CD4-positive, CD25-positive, alpha-beta regulatory T cell (primary cell): ENCODE measurements at regions not wholly inside any gene's neighbourhood (a gene's known extent, or its start where the extent isn't known, plus 50 kb on each side); places are given as distances from the start of the nearest gene placed in this dataset.
"Not testable (repeated sequence)": the region's sequence is repeated elsewhere in the genome, so short reads cannot be mapped to it uniquely, and the experiment has no call there.

Experiments used
- ATAC-seq, 2 donors: fragments of 150-1000 bp; cut with Tn5 transposase; one replicate each; pipeline ENCODE4 v1.10.0; 2021; ENCODE audit warnings: low read depth in 2 of 2, moderate number of reproducible peaks in 2 of 2, moderate library complexity in 1 of 2
- DNase-seq, 3 donors: peaks; one replicate each; pipeline versions ENCODE4 v3.0.0 to v3.0.0-alpha.2; 2012 to 2022; ENCODE audit warnings: mixed read lengths in 1 of 3
- H3K27ac ChIP-seq: one replicate; pipeline ENCODE4 v1.7.0; 2013; ENCODE audit warnings: mild to moderate bottlenecking, low read length; ENCODE audit not compliant: insufficient read depth, poor library complexity, severe bottlenecking
- H3K27me3 ChIP-seq: one replicate; pipeline ENCODE4 v1.7.0; 2013; ENCODE audit warnings: low read length; ENCODE audit not compliant: control insufficient read depth, insufficient read depth
- H3K36me3 ChIP-seq: one replicate; pipeline ENCODE4 v1.7.0; 2013; ENCODE audit warnings: mild to moderate bottlenecking, low read length, moderate library complexity; ENCODE audit not compliant: control insufficient read depth, insufficient read depth
- H3K4me1 ChIP-seq: 2 replicates; pipeline ENCODE4 v1.7.0; 2013; ENCODE audit warnings: mild to moderate bottlenecking, low read length; ENCODE audit not compliant: insufficient read depth, control insufficient read depth, poor library complexity, severe bottlenecking
- H3K4me3 ChIP-seq: one replicate; pipeline ENCODE4 v1.7.0; 2013; ENCODE audit warnings: low read depth, mild to moderate bottlenecking, low read length, moderate library complexity
- H3K9me3 ChIP-seq, 2 experiments: 1 replicate in 1 of 2; 2 replicates in 1 of 2; pipeline ENCODE4 v1.7.0; 2013; ENCODE audit warnings: low read length in 2 of 2, mild to moderate bottlenecking in 1 of 2, moderate library complexity in 1 of 2; ENCODE audit not compliant: control insufficient read depth in 2 of 2
- H3K27ac Mint-ChIP-seq, 3 donors: one replicate each; pipeline ENCODE4 v1.8.0; 2020 to 2022; ENCODE audit warnings: mild to moderate bottlenecking in 3 of 3, mixed read lengths in 3 of 3, moderate library complexity in 2 of 3
- H3K27me3 Mint-ChIP-seq: one replicate; pipeline ENCODE4 v1.8.0; 2022; ENCODE audit warnings: mild to moderate bottlenecking, mixed read lengths
- H3K36me3 Mint-ChIP-seq: one replicate; pipeline ENCODE4 v1.8.0; 2020; ENCODE audit warnings: mixed read lengths
- H3K4me1 Mint-ChIP-seq, 4 donors: one replicate each; pipeline ENCODE4 v1.8.0; 2020 to 2022; ENCODE audit warnings: mixed read lengths in 4 of 4, mild to moderate bottlenecking in 1 of 4
- H3K4me3 Mint-ChIP-seq, 4 donors: one replicate each; pipeline ENCODE4 v1.8.0; 2020 to 2022; ENCODE audit warnings: mild to moderate bottlenecking in 4 of 4, mixed read lengths in 4 of 4, moderate library complexity in 3 of 4
- H3K9me3 Mint-ChIP-seq, 7 donors: one replicate each; pipeline ENCODE4 v1.8.0; 2020 to 2022; ENCODE audit warnings: mixed read lengths in 7 of 7, mild to moderate bottlenecking in 3 of 7, moderate library complexity in 2 of 7

DNA sequence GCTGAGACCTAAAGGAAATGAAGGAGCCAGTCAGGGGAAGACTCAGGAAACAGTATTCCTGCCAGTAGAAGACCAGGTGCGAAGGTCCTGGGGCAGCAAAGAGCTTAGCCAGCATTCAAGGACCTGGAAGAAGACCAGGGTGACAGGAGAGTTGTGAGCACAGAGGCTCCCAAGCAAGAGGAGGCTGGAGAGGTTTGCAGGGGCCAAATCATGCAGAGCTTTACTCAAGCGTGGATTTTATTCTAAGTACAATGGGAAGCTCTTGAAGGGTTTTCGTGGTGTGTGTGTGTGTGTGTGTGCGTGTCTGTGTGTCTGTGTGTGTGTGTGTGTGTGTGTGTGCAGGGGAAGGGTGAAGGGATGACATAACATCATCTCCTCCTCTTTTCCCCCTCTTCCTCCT is 200.7 kb upstream of the IRF2BP2 start:
- not testable (repeated sequence) for H3K9me3 Mint-ChIP-seq, H3K9me3 ChIP-seq, DNase-seq, H3K27ac Mint-ChIP-seq, H3K4me1 Mint-ChIP-seq, H3K27me3 Mint-ChIP-seq, H3K27me3 ChIP-seq, ATAC-seq, H3K4me3 ChIP-seq, H3K4me1 ChIP-seq, H3K4me3 Mint-ChIP-seq, H3K36me3 Mint-ChIP-seq, H3K36me3 ChIP-seq, H3K27ac ChIP-seq

DNA sequence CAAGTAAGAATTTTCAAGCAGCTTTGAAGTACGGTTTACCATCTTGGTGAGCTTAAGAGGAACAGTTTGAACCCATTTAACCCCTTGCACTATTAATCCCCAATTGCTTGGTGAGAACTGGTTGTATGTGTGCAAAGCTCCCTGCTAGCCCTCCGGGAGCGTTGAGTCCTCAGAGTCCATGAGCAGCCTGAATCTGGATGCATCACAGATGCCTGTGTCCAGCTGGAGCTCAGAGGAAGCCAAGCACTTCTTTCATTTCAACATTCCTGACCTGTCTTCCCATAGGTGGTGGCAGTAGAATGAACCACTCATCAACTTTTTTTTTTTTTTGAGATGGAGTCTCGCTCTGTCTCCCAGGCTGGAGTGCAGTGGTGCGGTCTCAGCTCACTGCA is 199.9 kb upstream of the IRF2BP2 start:
- not testable (repeated sequence) for H3K36me3 ChIP-seq, H3K9me3 ChIP-seq, H3K4me3 ChIP-seq, H3K4me1 ChIP-seq, H3K27me3 Mint-ChIP-seq, DNase-seq, H3K4me3 Mint-ChIP-seq, H3K27me3 ChIP-seq, H3K36me3 Mint-ChIP-seq, H3K4me1 Mint-ChIP-seq, ATAC-seq, H3K9me3 Mint-ChIP-seq, H3K27ac Mint-ChIP-seq, H3K27ac ChIP-seq

DNA sequence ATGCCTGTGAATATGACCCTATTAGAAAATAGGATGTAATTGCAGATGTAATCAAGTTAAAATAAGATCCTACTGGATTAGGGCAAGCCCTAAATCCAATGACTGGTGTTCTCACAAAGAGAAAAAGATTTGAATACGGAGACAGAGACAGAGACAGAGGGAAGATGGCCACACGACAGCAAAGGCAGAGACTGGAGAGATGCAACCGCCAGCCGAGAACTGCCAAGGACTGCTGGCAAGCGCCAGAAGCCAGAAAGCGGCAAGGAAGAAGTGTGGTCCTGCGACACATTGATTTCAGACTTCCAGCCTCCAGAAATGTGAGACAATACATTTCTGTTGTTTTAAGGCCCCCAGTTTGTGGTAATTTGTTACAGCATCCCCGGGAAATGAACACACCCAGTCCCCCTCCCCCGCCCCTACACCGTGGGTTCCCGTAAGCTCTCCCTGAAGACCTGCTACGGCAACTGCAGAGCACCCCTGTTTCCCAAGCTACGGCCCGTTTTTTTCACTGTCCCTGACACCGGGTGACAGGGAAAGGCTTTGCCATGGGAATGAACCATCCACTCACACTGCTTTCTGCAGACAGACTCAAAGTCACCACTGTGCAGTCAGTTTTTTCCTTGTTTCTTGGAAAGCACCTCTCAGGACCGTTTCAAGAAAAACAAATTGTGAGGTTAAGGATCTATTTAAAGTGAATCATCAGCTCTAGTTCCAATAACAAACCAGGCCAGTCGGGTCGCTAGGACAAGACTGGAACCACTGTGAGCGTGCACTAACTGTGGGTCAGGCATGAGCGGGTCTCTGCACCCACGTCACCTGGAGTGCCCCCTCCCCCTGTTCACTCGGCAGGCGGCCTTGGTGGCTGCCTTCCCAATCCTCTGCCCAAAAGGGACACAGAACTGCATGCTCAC is 199.2 kb upstream of the IRF2BP2 start:
- not testable (repeated sequence) for H3K27ac Mint-ChIP-seq, H3K36me3 ChIP-seq, H3K4me1 ChIP-seq, H3K27ac ChIP-seq, ATAC-seq, H3K9me3 Mint-ChIP-seq, H3K9me3 ChIP-seq, H3K4me3 Mint-ChIP-seq, DNase-seq, H3K36me3 Mint-ChIP-seq, H3K4me1 Mint-ChIP-seq, H3K4me3 ChIP-seq, H3K27me3 Mint-ChIP-seq, H3K27me3 ChIP-seq

DNA sequence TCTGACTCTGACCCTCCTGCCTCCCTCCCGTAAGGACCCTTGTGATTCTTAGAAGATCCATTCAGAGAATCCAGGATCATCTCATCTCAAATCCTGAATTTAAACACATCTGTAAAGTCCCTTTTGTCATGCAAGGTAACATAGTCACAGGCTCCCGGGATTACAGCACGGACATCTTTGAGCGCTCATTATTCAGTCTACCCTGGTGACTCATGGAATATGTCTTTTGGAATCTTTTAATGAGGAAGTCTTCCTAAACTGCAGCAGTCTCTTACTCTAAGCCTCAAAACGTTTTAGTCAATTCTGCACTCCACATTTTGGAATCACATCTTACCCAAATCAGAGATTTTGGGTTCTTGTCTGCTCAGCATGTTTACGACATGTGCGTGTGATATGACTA is 198.5 kb upstream of the IRF2BP2 start:
- not testable (repeated sequence) for H3K9me3 Mint-ChIP-seq, H3K4me1 ChIP-seq, H3K4me1 Mint-ChIP-seq, H3K27me3 ChIP-seq, DNase-seq, H3K36me3 ChIP-seq, H3K27me3 Mint-ChIP-seq, H3K4me3 ChIP-seq, H3K36me3 Mint-ChIP-seq, ATAC-seq, H3K9me3 ChIP-seq, H3K4me3 Mint-ChIP-seq, H3K27ac ChIP-seq, H3K27ac Mint-ChIP-seq

DNA sequence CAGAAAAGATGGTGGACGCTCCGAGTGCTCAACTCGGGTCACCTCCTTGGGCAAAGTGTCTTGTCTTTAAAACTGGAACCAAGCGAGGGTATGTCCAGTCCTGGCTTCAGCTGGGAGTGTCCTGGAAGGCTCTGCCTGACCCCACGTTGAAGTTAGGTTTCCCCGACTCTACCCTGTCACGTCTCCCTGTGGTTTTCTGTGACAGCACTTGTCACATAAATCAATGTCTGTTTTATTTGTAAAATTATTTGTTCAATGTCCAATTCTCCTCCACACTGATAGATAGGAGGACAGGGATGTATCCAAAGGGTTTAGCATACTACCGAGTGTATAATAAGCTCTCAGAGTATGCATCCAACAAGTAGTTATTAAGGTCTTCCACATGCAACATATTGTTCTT is 197.7 kb upstream of the IRF2BP2 start:
- not testable (repeated sequence) for H3K27me3 Mint-ChIP-seq, H3K36me3 ChIP-seq, H3K27me3 ChIP-seq, H3K36me3 Mint-ChIP-seq, H3K4me3 ChIP-seq, H3K27ac Mint-ChIP-seq, DNase-seq, H3K9me3 ChIP-seq, H3K4me1 Mint-ChIP-seq, H3K27ac ChIP-seq, ATAC-seq, H3K4me1 ChIP-seq, H3K9me3 Mint-ChIP-seq, H3K4me3 Mint-ChIP-seq

DNA sequence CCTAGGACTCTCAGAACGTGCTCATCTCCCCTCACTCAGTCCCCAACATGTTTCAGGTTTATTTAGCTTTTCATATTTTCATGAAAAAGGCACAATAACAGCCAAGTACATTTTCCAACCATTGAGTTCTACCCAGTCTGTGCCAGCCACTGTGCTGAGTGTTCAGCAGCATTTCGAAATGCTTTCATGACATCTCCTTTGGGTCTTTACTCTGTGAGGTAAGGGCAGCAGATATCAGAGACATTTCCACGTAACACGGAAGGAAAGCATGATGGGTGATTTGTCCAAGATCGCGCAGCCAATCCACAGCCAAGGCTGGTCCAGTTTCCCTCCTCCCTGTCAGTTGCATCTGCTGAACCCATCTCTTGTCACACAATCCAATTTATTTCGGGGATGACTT is 192.6 kb upstream of the IRF2BP2 start:
- not testable (repeated sequence) for DNase-seq, H3K27me3 Mint-ChIP-seq, H3K4me3 ChIP-seq, H3K27me3 ChIP-seq, H3K9me3 ChIP-seq, H3K4me3 Mint-ChIP-seq, H3K4me1 Mint-ChIP-seq, H3K4me1 ChIP-seq, ATAC-seq, H3K27ac ChIP-seq, H3K9me3 Mint-ChIP-seq, H3K36me3 Mint-ChIP-seq, H3K27ac Mint-ChIP-seq, H3K36me3 ChIP-seq

DNA sequence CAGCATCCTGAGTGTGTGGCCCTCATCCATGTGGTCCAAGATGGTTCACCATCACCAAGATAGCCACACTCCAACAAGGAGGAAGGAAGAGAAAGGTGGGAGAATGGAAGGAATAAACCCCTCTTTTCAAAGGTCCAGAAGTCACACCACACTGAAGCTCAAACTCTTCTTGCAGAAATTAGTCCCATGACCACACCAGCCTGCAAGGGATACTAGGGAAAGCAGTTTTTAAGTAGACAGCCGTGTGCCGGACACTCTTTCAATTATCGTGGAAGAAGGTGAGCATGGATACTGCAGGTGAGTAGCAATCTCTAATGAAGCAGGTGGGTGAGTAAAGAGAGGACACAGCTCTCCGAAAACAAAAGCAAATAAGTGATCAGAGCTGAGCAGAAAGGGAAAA is 191.7 kb upstream of the IRF2BP2 start:
- H3K27ac Mint-ChIP-seq, H3K36me3 Mint-ChIP-seq, H3K4me1 ChIP-seq, H3K4me1 Mint-ChIP-seq, H3K36me3 ChIP-seq, H3K9me3 Mint-ChIP-seq, H3K4me3 Mint-ChIP-seq, H3K27ac ChIP-seq, H3K9me3 ChIP-seq, H3K4me3 ChIP-seq, H3K27me3 Mint-ChIP-seq, DNase-seq, ATAC-seq, H3K27me3 ChIP-seq: not testable (repeated sequence)

DNA sequence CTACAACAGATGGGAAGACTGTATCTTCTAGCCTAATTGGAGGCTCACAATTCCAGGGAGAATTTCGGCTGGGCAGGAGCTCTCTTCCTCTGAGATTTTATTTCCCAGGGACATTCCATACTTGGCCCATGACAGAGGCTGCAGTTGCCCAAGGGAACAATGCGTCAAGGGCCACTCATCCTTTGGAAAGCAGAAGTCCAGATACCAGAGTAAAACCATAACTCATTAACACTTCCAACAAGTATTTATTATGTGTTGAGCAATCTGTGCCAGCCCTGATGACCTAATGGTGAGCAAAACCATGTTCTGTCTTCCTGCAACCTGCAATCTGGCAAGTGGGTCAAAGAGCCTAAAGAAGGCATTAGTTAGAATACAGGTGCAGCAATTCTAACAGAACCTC is 191.2 kb upstream of the IRF2BP2 start:
- not testable (repeated sequence) for H3K36me3 Mint-ChIP-seq, H3K27ac ChIP-seq, H3K4me3 ChIP-seq, H3K4me1 ChIP-seq, DNase-seq, H3K27me3 ChIP-seq, H3K4me3 Mint-ChIP-seq, H3K9me3 ChIP-seq, H3K27me3 Mint-ChIP-seq, ATAC-seq, H3K27ac Mint-ChIP-seq, H3K36me3 ChIP-seq, H3K4me1 Mint-ChIP-seq, H3K9me3 Mint-ChIP-seq
